Testis (tissue), 2 donors: ENCODE measurements at regions not wholly inside any gene's neighbourhood (a gene's known extent, or its start where the extent isn't known, plus 50 kb on each side); places are given as distances from the start of the nearest gene placed in this dataset.

Source experiments
- CTCF ChIP-seq, 3 experiments: fragments of 450-650 bp in 2 of 3; fragments of 200-600 bp in 1 of 3; sonication (generic) in 1 of 3; IDR thresholded peaks; one replicate each; pipeline ENCODE4 v1.5.1; 2016 to 2019; ENCODE audit warnings: antibody characterized with exemption in 3 of 3, mild to moderate bottlenecking in 2 of 3, moderate library complexity in 1 of 3
- POLR2A ChIP-seq: fragments of 450-650 bp; IDR thresholded peaks from one replicate; pipeline ENCODE4 v1.6.1; 2017; ENCODE audit warnings: antibody characterized with exemption, mild to moderate bottlenecking, moderate library complexity

GRCh38 chr3:159627229-159627628 is 361.4 kb upstream of the IL12A start:
- no peak for TF ChIP-seq CTCF (IDR thresholded peaks at IDR 0.05)
- TF ChIP-seq POLR2A: no peak
